Esophagus squamous epithelium (tissue), 4 donors: ENCODE measurements at regions not wholly inside any gene's neighbourhood (a gene's known extent, or its start where the extent isn't known, plus 50 kb on each side); places are given as distances from the start of the nearest gene placed in this dataset.

Experiments
- POLR2A ChIP-seq, 4 donors: fragments of 450-650 bp; IDR thresholded peaks; one replicate each; pipeline ENCODE4 v1.6.1; 2017; ENCODE audit warnings: antibody characterized with exemption in 4 of 4, mild to moderate bottlenecking in 4 of 4, moderate library complexity in 3 of 4
- TF ChIP-seq, protein P1 (sequence below), 6 experiments: fragments of 450-650 bp in 4 of 6; fragments of 200-600 bp in 2 of 6; sonication (generic) in 2 of 6; IDR thresholded peaks; one replicate each; pipeline ENCODE4 v1.5.1; 2016 to 2019; ENCODE audit warnings: antibody characterized with exemption in 6 of 6, mild to moderate bottlenecking in 4 of 6, moderate library complexity in 4 of 6

- TF ChIP-seq, protein P1, sequence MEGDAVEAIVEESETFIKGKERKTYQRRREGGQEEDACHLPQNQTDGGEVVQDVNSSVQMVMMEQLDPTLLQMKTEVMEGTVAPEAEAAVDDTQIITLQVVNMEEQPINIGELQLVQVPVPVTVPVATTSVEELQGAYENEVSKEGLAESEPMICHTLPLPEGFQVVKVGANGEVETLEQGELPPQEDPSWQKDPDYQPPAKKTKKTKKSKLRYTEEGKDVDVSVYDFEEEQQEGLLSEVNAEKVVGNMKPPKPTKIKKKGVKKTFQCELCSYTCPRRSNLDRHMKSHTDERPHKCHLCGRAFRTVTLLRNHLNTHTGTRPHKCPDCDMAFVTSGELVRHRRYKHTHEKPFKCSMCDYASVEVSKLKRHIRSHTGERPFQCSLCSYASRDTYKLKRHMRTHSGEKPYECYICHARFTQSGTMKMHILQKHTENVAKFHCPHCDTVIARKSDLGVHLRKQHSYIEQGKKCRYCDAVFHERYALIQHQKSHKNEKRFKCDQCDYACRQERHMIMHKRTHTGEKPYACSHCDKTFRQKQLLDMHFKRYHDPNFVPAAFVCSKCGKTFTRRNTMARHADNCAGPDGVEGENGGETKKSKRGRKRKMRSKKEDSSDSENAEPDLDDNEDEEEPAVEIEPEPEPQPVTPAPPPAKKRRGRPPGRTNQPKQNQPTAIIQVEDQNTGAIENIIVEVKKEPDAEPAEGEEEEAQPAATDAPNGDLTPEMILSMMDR (IDR thresholded peaks at IDR 0.05): no peak
- TF ChIP-seq POLR2A (IDR thresholded peaks at IDR 0.05): peak in 1 of 4 donors; percentile 11
Measured at GRCh38 chr16:26598061-26598460, 468.7 kb upstream of the C16orf82 start.
